PC-3 (cell line): ENCODE measurements at regions not wholly inside any gene's neighbourhood (a gene's known extent, or its start where the extent isn't known, plus 50 kb on each side); places are given as distances from the start of the nearest gene placed in this dataset.

Experiments
- CTCF ChIP-seq: fragments of 300-600 bp; sonication (generic); conservative IDR thresholded peaks from 2 replicates; pipeline ENCODE4 v1.5.1; 2017; ENCODE audit warnings: antibody characterized with exemption, low read depth, mild to moderate bottlenecking, low read length
- EZH2phosphoT487 ChIP-seq: fragments of 300-600 bp; sonication (generic); IDR thresholded peaks from 2 replicates; pipeline ENCODE4 v1.6.1; 2018; ENCODE audit warnings: mild to moderate bottlenecking, antibody characterized with exemption, low read length, borderline replicate concordance

DNA sequence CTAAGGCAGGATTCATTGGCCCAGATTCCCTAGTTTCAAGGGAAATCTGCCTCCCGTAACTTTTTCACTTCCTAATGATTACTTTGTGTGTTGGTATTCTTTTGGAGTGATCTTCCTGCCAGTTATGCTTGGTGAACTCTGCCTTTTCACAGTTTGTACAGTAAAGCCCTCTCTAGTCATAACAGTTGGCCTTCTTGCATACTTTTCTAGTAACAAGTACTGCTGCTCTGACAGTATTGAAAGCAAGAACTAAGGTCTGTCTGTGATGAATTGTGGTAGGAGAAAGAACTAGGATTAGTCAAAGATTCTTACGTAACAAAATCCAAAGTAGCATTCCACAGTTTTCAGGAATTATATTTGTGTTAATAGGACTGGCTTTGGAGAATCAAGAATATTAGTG lies 1457.2 kb upstream of the WWC1 start:
- no peak for TF ChIP-seq CTCF
- TF ChIP-seq EZH2phosphoT487 = no peak
